GM12878 (cell line): ENCODE measurements at regions not wholly inside any gene's neighbourhood (a gene's known extent, or its start where the extent isn't known, plus 50 kb on each side); places are given as distances from the start of the nearest gene placed in this dataset.

ENCODE experiments used
- ATAC-seq: fragments of 200-7000 bp; cut with Tn5 transposase; 3 replicates; pipeline ENCODE4 v1.9.1; 2020; ENCODE audit warnings: mild to moderate bottlenecking, moderate library complexity
- BruUV-seq: library from RNA; stranded (reverse); fragments of 400-500 nt; replicated peaks from 2 replicates; lab custom pipeline; 2021; lab: Mats Ljungman, UMichigan
- CTCF ChIA-PET: fragments of 300-600 bp; sonication (Branson Sonifier 250); formaldehyde crosslinking; extraction: SDS; loops from one replicate; lab custom pipeline; 2021; ENCODE audit warnings: inconsistent platforms; lab: Yijun Ruan, JAX
- POLR2A ChIA-PET: fragments of 350-600 bp; formaldehyde crosslinking; extraction: SDS; loops from one replicate; lab custom pipeline; 2021; ENCODE audit warnings: inconsistent platforms; lab: Charles Lee
- RAD21 ChIA-PET: fragments of 300-600 bp; sonication (Branson Sonifier 250); formaldehyde crosslinking; loops from one replicate; lab custom pipeline; 2023; ENCODE audit warnings: antibody characterized with exemption; ENCODE audit not compliant: unreplicated experiment; lab: Charles Lee
- SMC1A ChIA-PET: fragments of 300-600 bp; sonication (Branson Sonifier 250); formaldehyde crosslinking; loops from one replicate; lab custom pipeline; 2023; ENCODE audit not compliant: unreplicated experiment, uncharacterized antibody; lab: Charles Lee
- DNase-seq: peaks from one replicate; pipeline ENCODE4 v3.0.0-alpha.2; 2011; ENCODE audit warnings: low read depth, low spot score
- FAIRE-seq: peaks from 3 replicates; lab custom pipeline; 2011; peaks lifted over from hg19 to GRCh38; lab: Jason Lieb, UNC
- H2AFZ ChIP-seq: 2 replicates; pipeline ENCODE4 v1.6.0; 2011; ENCODE audit warnings: low read depth, low read length, control low read depth; ENCODE audit not compliant: control insufficient read depth
- H3K27ac ChIP-seq: 2 replicates; pipeline ENCODE4 v1.5.1; 2011; ENCODE audit warnings: control low read depth; ENCODE audit not compliant: control insufficient read depth, insufficient read depth
- H3K27me3 ChIP-seq, 2 experiments: replicated peaks in 1 of 2; 2 replicates each; pipeline versions ENCODE4 v1.6.0 to v1.6.1; 2011; ENCODE audit warnings: low read length in 1 of 2; ENCODE audit not compliant: control insufficient read depth in 2 of 2, insufficient read depth in 2 of 2
- H3K36me3 ChIP-seq, 2 experiments: 2 replicates each; pipeline ENCODE4 v1.5.1; 2011; ENCODE audit warnings: low read length in 1 of 2; ENCODE audit not compliant: control insufficient read depth in 2 of 2, insufficient read depth in 2 of 2
- H3K4me1 ChIP-seq: 2 replicates; pipeline ENCODE4 v1.6.1; 2011; ENCODE audit warnings: mild to moderate bottlenecking, low read length, moderate library complexity, mixed read lengths; ENCODE audit not compliant: control insufficient read depth, insufficient read depth
- H3K4me2 ChIP-seq: 2 replicates; pipeline ENCODE4 v1.6.0; 2011; ENCODE audit warnings: control low read depth; ENCODE audit not compliant: control insufficient read depth, insufficient read depth
- H3K4me3 ChIP-seq: fragments of 200-600 bp; sonication (generic); 2 replicates; pipeline ENCODE4 v1.5.1; 2016
- H3K79me2 ChIP-seq: 2 replicates; pipeline ENCODE4 v1.6.0; 2011; ENCODE audit warnings: low read length; ENCODE audit not compliant: control insufficient read depth, insufficient read depth
- H3K9ac ChIP-seq: 2 replicates; pipeline ENCODE4 v1.8.0; 2011; ENCODE audit warnings: low read length, control low read depth, mixed read lengths; ENCODE audit not compliant: control insufficient read depth, insufficient read depth
- H3K9me3 ChIP-seq: replicated peaks from 3 replicates; pipeline ENCODE4 v1.5.1; 2011; ENCODE audit warnings: mild to moderate bottlenecking, low read length; ENCODE audit not compliant: control insufficient read depth, insufficient read depth
- H4K20me1 ChIP-seq: 2 replicates; pipeline ENCODE4 v1.6.0; 2011; ENCODE audit not compliant: control insufficient read depth, insufficient read depth
- ATF2 ChIP-seq: IDR thresholded peaks from 2 replicates; pipeline ENCODE4 v1.6.1; 2012; ENCODE audit warnings: low read length, inconsistent platforms
- LARP7 ChIP-seq: fragments of 450-650 bp; IDR thresholded peaks from 2 replicates; pipeline ENCODE4 v1.6.1; 2017; ENCODE audit warnings: mild to moderate bottlenecking
- PBX3 ChIP-seq: IDR thresholded peaks from 2 replicates; pipeline ENCODE4 v1.6.1; 2011; ENCODE audit warnings: mild to moderate bottlenecking, low read depth, low read length, moderate library complexity; ENCODE audit not compliant: insufficient replicate concordance
- RFX5 ChIP-seq: IDR thresholded peaks from 2 replicates; pipeline ENCODE4 v1.6.1; 2011; ENCODE audit warnings: low read depth, low read length, improper control_type of control experiment
- WGBS: methylation state at CpG from one replicate; pipeline ENCODE4 v1.1.6; 2016; ENCODE audit warnings: low lambda C conversion rate; ENCODE audit not compliant: insufficient replicate concordance, insufficient coverage; ENCODE audit errors: missing lambda C conversion rate; 5-methylcytosine and 5-hydroxymethylcytosine counted together
- in situ Hi-C: fragments of 300-500 bp; cut with MboI; formaldehyde crosslinking; loops from 9 replicates; pipeline ENCODE4 v1.14.3; 2018; ENCODE audit warnings: mixed read lengths
- intact Hi-C: fragments of 100-400 bp; cut with micrococcal nuclease; formaldehyde crosslinking; loops from one replicate; pipeline ENCODE4 v1.14.2; 2022; ENCODE audit not compliant: unreplicated experiment

GRCh38 chr6:27816906-27817305, 95.3 kb downstream of the OR2B2 start:
- H3K4me3 ChIP-seq: no peak overlapping the region
- TF ChIP-seq ATF2 (no peak), PBX3 (no peak), RFX5 (no peak), LARP7 (no peak)
- ChIA-PET POLR2A (interaction anchor here (0.7 to 2.9 kb wide), 3 partner anchors 7 to 76 kb away, joined by 3 to 11 read pairs (median 6); a partner anchor contains a TSS), RAD21 (interaction anchor here (0.9 to 1.3 kb wide), 2 partner anchors 21 to 79 kb away, joined by 3 to 7 read pairs; a partner anchor contains a TSS), SMC1A (interaction anchor here (1.0 to 9.2 kb wide), 2 partner anchors 78 to 678 kb away, joined by 3 to 160 read pairs; a partner anchor contains a TSS), CTCF (interaction anchor here (0.6 to 1.1 kb wide), 2 partner anchors 79 to 566 kb away, joined by 3 to 11 read pairs; no protein-coding TSS in a partner anchor)
- H3K27ac ChIP-seq: peak overlapping the region; percentile 97
- no peaks in the 10 kb centered on the region; the same call in 1 of the 2 replicates for H3K79me2 ChIP-seq
- ATAC-seq (no peak), DNase-seq (no peak), FAIRE-seq (no peak)
- H4K20me1 ChIP-seq: no peaks in the 10 kb centered on the region
- peak overlapping the region; percentile 93; the same call in 1 of the 2 replicates for H3K4me2 ChIP-seq
- 82% methylated on average over 3 of the region's 3 CpGs for WGBS
- BruUV-seq: no TSS peak
- H3K27me3 ChIP-seq: no peaks in the 10 kb centered on the region
- 0 out of 2 replicates have a peak overlapping the region, but pooled peaks have one; percentile 88 for H3K9ac ChIP-seq
- intact Hi-C loops (loop anchor here (10.0 kb wide), 2 partner anchors 538 to 1542 kb away; a partner anchor contains a TSS), in situ Hi-C loops (loop anchor here (5.0 kb wide), 1 partner anchor 1785 kb away; a partner anchor contains a TSS)
- no peaks in the 10 kb centered on the region for H3K36me3 ChIP-seq
- no peaks in the 10 kb centered on the region for H3K9me3 ChIP-seq
- H3K4me1 ChIP-seq: peaks cover 19% of the 10 kb centered on the region
- H2AFZ ChIP-seq: no peak overlapping the region
